Esophagus (tissue), 2 donors: ENCODE measurements at regions not wholly inside any gene's neighbourhood (a gene's known extent, or its start where the extent isn't known, plus 50 kb on each side); places are given as distances from the start of the nearest gene placed in this dataset.

Experiments used
- H3K27ac ChIP-seq, 2 donors: one replicate each; pipeline ENCODE4 v1.5.1; 2013; ENCODE audit warnings: low read depth in 2 of 2, mild to moderate bottlenecking in 2 of 2, inconsistent platforms in 1 of 2, low read length in 1 of 2, moderate library complexity in 1 of 2
- H3K27me3 ChIP-seq, 2 donors: one replicate each; pipeline ENCODE4 v1.6.1; 2013; ENCODE audit warnings: low read length in 2 of 2, control low read depth in 1 of 2, mild to moderate bottlenecking in 1 of 2; ENCODE audit not compliant: insufficient read depth in 2 of 2, control insufficient read depth in 1 of 2
- H3K36me3 ChIP-seq, 2 donors: one replicate each; pipeline ENCODE4 v1.6.1; 2013; ENCODE audit warnings: low read length in 1 of 2; ENCODE audit not compliant: control insufficient read depth in 2 of 2, insufficient read depth in 2 of 2
- H3K4me1 ChIP-seq, 2 donors: one replicate each; pipeline ENCODE4 v1.6.1; 2013; ENCODE audit warnings: low read length in 1 of 2; ENCODE audit not compliant: control insufficient read depth in 2 of 2, insufficient read depth in 2 of 2
- H3K4me3 ChIP-seq, 2 donors: one replicate each; pipeline ENCODE4 v1.5.1; 2013; ENCODE audit warnings: low read length in 2 of 2, mild to moderate bottlenecking in 2 of 2, low read depth in 1 of 2, moderate library complexity in 1 of 2
- H3K9me3 ChIP-seq, 2 donors: one replicate each; pipeline ENCODE4 v1.6.1; 2013; ENCODE audit warnings: mild to moderate bottlenecking in 2 of 2, low read depth in 1 of 2, low read length in 1 of 2, moderate library complexity in 1 of 2; ENCODE audit not compliant: control insufficient read depth in 2 of 2, insufficient read depth in 1 of 2
- WGBS, 2 donors: extraction: QIAGEN DNeasy Blood & Tissue Kit; methylation state at CpG; one replicate each; pipeline ENCODE4 v1.1.7; 2013; 5-methylcytosine and 5-hydroxymethylcytosine counted together
- donor health status: healthy with polysubstance abuse.
- donor health status: Bipolar disorder and iron deficiency.

GRCh38 chr6:98532004-98532403 lies 302.4 kb upstream of the POU3F2 start:
- 76 to 92% methylated on average over 6 of the region's 6 CpGs for WGBS, 2 donors
- H3K27me3 ChIP-seq: no peaks in the 10 kb centered on the region

GRCh38 chr6:98539741-98540140 lies 294.6 kb upstream of the POU3F2 start:
- Histone ChIP-seq H3K36me3 (no peaks in the 10 kb centered on the region), H3K27me3 (no peaks in the 10 kb centered on the region), H3K9me3 (no peaks in the 10 kb centered on the region), H3K4me1 (no peaks in the 10 kb centered on the region), H3K27ac (no peak overlapping the region), H3K4me3 (no peak overlapping the region)
- WGBS, 2 donors: 60 to 78% methylated on average over 2 of the region's 2 CpGs

More at GRCh38 chr6:98532004-98532403, 302.4 kb upstream of the POU3F2 start:
- H3K4me3 ChIP-seq: no peak overlapping the region
- H3K36me3 ChIP-seq: no peaks in the 10 kb centered on the region
- no peaks in the 10 kb centered on the region for H3K4me1 ChIP-seq
- no peak overlapping the region for H3K27ac ChIP-seq
- peaks cover 4 to 5% of the 10 kb centered on the region in 2 donors for H3K9me3 ChIP-seq

GRCh38 chr6:98546376-98546775 lies 288.0 kb upstream of the POU3F2 start:
- peaks cover 0 to 3% of the 10 kb centered on the region in 2 donors for H3K9me3 ChIP-seq
- no peak overlapping the region for H3K4me3 ChIP-seq
- no peak overlapping the region for H3K27ac ChIP-seq
- WGBS, 2 donors: 51 to 57% methylated on average over 2 of the region's 2 CpGs
- H3K4me1 ChIP-seq: no peaks in the 10 kb centered on the region
- H3K36me3 ChIP-seq: no peaks in the 10 kb centered on the region
- H3K27me3 ChIP-seq: no peaks in the 10 kb centered on the region

- Histone ChIP-seq H3K36me3 (no peaks in the 10 kb centered on the region), H3K4me1 (no peaks in the 10 kb centered on the region), H3K9me3 (peaks cover 0 to 3% of the 10 kb centered on the region in 2 donors), H3K4me3 (no peak overlapping the region), H3K27ac (no peak overlapping the region), H3K27me3 (no peaks in the 10 kb centered on the region)
- 55 to 57% methylated on average over 6 of the region's 6 CpGs for WGBS, 2 donors
Observed at GRCh38 chr6:98547151-98547550, 287.2 kb upstream of the POU3F2 start.

GRCh38 chr6:98547634-98548033 lies 286.7 kb upstream of the POU3F2 start:
- no peaks in the 10 kb centered on the region for H3K36me3 ChIP-seq
- WGBS, 2 donors: 33% methylated on average over 5 of the region's 5 CpGs
- no peak overlapping the region for H3K4me3 ChIP-seq
- no peaks in the 10 kb centered on the region for H3K4me1 ChIP-seq
- no peak overlapping the region for H3K27ac ChIP-seq
- peaks cover 0 to 3% of the 10 kb centered on the region in 2 donors for H3K9me3 ChIP-seq
- H3K27me3 ChIP-seq: no peaks in the 10 kb centered on the region

GRCh38 chr6:98548301-98548700 lies 286.1 kb upstream of the POU3F2 start:
- 47 to 54% methylated on average over 1 of the region's 1 CpG for WGBS, 2 donors
- H3K36me3 ChIP-seq: no peaks in the 10 kb centered on the region
- H3K9me3 ChIP-seq: peaks cover 0 to 3% of the 10 kb centered on the region in 2 donors
- no peaks in the 10 kb centered on the region for H3K27me3 ChIP-seq
- no peak overlapping the region for H3K4me3 ChIP-seq
- no peak overlapping the region for H3K27ac ChIP-seq
- no peaks in the 10 kb centered on the region for H3K4me1 ChIP-seq

GRCh38 chr6:98560418-98560817 lies 274.0 kb upstream of the POU3F2 start:
- WGBS, 2 donors: 66 to 73% methylated on average over 2 of the region's 2 CpGs
- Histone ChIP-seq H3K27ac (no peak overlapping the region), H3K36me3 (no peaks in the 10 kb centered on the region), H3K4me1 (no peaks in the 10 kb centered on the region), H3K4me3 (no peak overlapping the region), H3K27me3 (no peaks in the 10 kb centered on the region), H3K9me3 (no peaks in the 10 kb centered on the region)

- no peaks in the 10 kb centered on the region for H3K4me1 ChIP-seq
- no peaks in the 10 kb centered on the region for H3K9me3 ChIP-seq
- H3K36me3 ChIP-seq: no peaks in the 10 kb centered on the region
- no peak overlapping the region for H3K27ac ChIP-seq
- H3K27me3 ChIP-seq: no peaks in the 10 kb centered on the region
- 78% methylated on average over 5 of the region's 5 CpGs for WGBS, 2 donors
- H3K4me3 ChIP-seq: no peak overlapping the region
Observed at GRCh38 chr6:98560841-98561240, 273.5 kb upstream of the POU3F2 start.

GRCh38 chr6:98566126-98566525 lies 268.2 kb upstream of the POU3F2 start:
- WGBS, 2 donors: 27 to 30% methylated on average over 1 of the region's 1 CpG
- Histone ChIP-seq H3K9me3 (no peaks in the 10 kb centered on the region), H3K4me1 (no peaks in the 10 kb centered on the region), H3K36me3 (no peaks in the 10 kb centered on the region), H3K4me3 (no peak overlapping the region), H3K27me3 (no peaks in the 10 kb centered on the region), H3K27ac (no peak overlapping the region)

- 43 to 57% methylated on average over 1 of the region's 1 CpG for WGBS, 2 donors
- no peaks in the 10 kb centered on the region for H3K27me3 ChIP-seq
Observed at GRCh38 chr6:98572579-98572978, 261.8 kb upstream of the POU3F2 start.

More at GRCh38 chr6:98572579-98572978, 261.8 kb upstream of the POU3F2 start:
- Histone ChIP-seq H3K9me3 (no peaks in the 10 kb centered on the region), H3K4me1 (peaks cover 0 to 2% of the 10 kb centered on the region in 2 donors), H3K36me3 (no peaks in the 10 kb centered on the region), H3K4me3 (no peak overlapping the region), H3K27ac (no peak overlapping the region)
